K562 (cell line): ENCODE measurements at regions not wholly inside any gene's neighbourhood (a gene's known extent, or its start where the extent isn't known, plus 50 kb on each side); places are given as distances from the start of the nearest gene placed in this dataset.

Source experiments
- BACH1 ChIP-seq: fragments of 200-800 bp; sonication (Bioruptor generic); IDR thresholded peaks from 2 replicates; pipeline ENCODE4 v1.6.1; 2016; ENCODE audit warnings: missing genetic modification characterization, missing compliant biosample characterization
- DDX20 ChIP-seq: fragments of 450-650 bp; IDR thresholded peaks from 2 replicates; pipeline ENCODE4 v1.6.1; 2016; ENCODE audit warnings: missing genetic modification characterization, low read depth, mild to moderate bottlenecking, missing compliant biosample characterization, moderate library complexity
- FIP1L1 ChIP-seq: fragments of 200-400 bp; formaldehyde crosslinking; IDR thresholded peaks from 2 replicates; pipeline ENCODE4 v1.6.1; 2018; ENCODE audit warnings: mild to moderate bottlenecking, low read depth, low read length; ENCODE audit not compliant: poor library complexity, severe bottlenecking
- FOS ChIP-seq: IDR thresholded peaks from 3 replicates; pipeline ENCODE4 v1.6.1; 2011; ENCODE audit not compliant: insufficient read length; ENCODE audit errors: extremely low read depth
- JUN ChIP-seq, 2 experiments: sonication (generic) in 1 of 2; formaldehyde crosslinking in 1 of 2; IDR thresholded peaks; 2 replicates each; pipeline versions ENCODE4 v1.6.1 to v1.8.0; 2012 to 2022; ENCODE audit warnings: borderline replicate concordance in 2 of 2, mild to moderate bottlenecking in 2 of 2, improper control_type of control experiment in 1 of 2, low read depth in 1 of 2, low read length in 1 of 2, missing genetic modification reagents in 1 of 2
- LCOR ChIP-seq: sonication (generic); formaldehyde crosslinking; IDR thresholded peaks from 2 replicates; pipeline ENCODE4 v1.8.0; 2022; ENCODE audit warnings: mild to moderate bottlenecking, missing genetic modification reagents
- MCM7 ChIP-seq, 2 experiments: fragments of 450-650 bp; IDR thresholded peaks; 2 replicates each; pipeline ENCODE4 v1.6.1; 2016 to 2018
- MEF2A ChIP-seq: IDR thresholded peaks from 2 replicates; pipeline ENCODE4 v1.6.1; 2011; ENCODE audit warnings: low read depth, mild to moderate bottlenecking, low read length, moderate library complexity; ENCODE audit not compliant: control insufficient read depth
- MIER1 ChIP-seq: fragments of 450-650 bp; IDR thresholded peaks from 2 replicates; pipeline ENCODE4 v1.6.1; 2016; ENCODE audit warnings: antibody characterized with exemption, mild to moderate bottlenecking, low read depth
- NCOA2 ChIP-seq, 2 experiments: fragments of 450-650 bp; IDR thresholded peaks; 2 replicates each; pipeline ENCODE4 v1.6.1; 2018; ENCODE audit warnings: mild to moderate bottlenecking in 2 of 2, moderate library complexity in 1 of 2; ENCODE audit not compliant: partially characterized antibody in 2 of 2
- NCOA4 ChIP-seq: fragments of 450-650 bp; IDR thresholded peaks from 2 replicates; pipeline ENCODE4 v1.6.1; 2018; ENCODE audit warnings: mild to moderate bottlenecking; ENCODE audit not compliant: partially characterized antibody
- NEUROD1 ChIP-seq: fragments of 150-350 bp; IDR thresholded peaks from 2 replicates; pipeline ENCODE4 v1.6.1; 2014; ENCODE audit warnings: borderline replicate concordance, low read length, low read depth; ENCODE audit not compliant: partially characterized antibody
- NR2F6 ChIP-seq: fragments of 450-650 bp; formaldehyde crosslinking; IDR thresholded peaks from 2 replicates; pipeline ENCODE4 v1.4.0; 2020; ENCODE audit warnings: mild to moderate bottlenecking
- RBM17 ChIP-seq: fragments of 200-400 bp; formaldehyde crosslinking; IDR thresholded peaks from 2 replicates; pipeline ENCODE4 v1.6.1; 2017; ENCODE audit warnings: low read depth, mild to moderate bottlenecking, low read length, borderline replicate concordance
- RHOXF2B ChIP-seq: fragments of 250-450 bp; sonication (Bioruptor Pico); conservative IDR thresholded peaks from 2 replicates; pipeline ENCODE4 v1.5.1; 2021
- TCF3 ChIP-seq: sonication (generic); formaldehyde crosslinking; IDR thresholded peaks from 2 replicates; pipeline ENCODE4 v1.4.0; 2020; ENCODE audit warnings: mild to moderate bottlenecking, missing genetic modification reagents
- WHSC1 ChIP-seq: IDR thresholded peaks from one replicate; pipeline ENCODE4 v1.6.1; 2012; ENCODE audit warnings: low read length, control low read depth, inconsistent platforms
- ZNF699 ChIP-seq: fragments of 250-450 bp; sonication (Bioruptor Pico); IDR thresholded peaks from 2 replicates; pipeline ENCODE4 v1.8.0; 2021; ENCODE audit warnings: mild to moderate bottlenecking, moderate library complexity; ENCODE audit not compliant: insufficient replicate concordance
- TF ChIP-seq, protein P1 (sequence below): sonication (generic); formaldehyde crosslinking; IDR thresholded peaks from 2 replicates; pipeline ENCODE4 v1.8.0; 2023; ENCODE audit warnings: mild to moderate bottlenecking, missing genetic modification reagents
- TF ChIP-seq, protein P2 (sequence below): fragments of 450-650 bp; conservative IDR thresholded peaks from 2 replicates; pipeline ENCODE4 v1.6.1; 2016; ENCODE audit warnings: missing genetic modification characterization, low read depth, mild to moderate bottlenecking, missing compliant biosample characterization, moderate library complexity
- TF ChIP-seq, protein P3 (sequence below): fragments of 200-800 bp; sonication (Bioruptor generic); IDR thresholded peaks from 2 replicates; pipeline ENCODE4 v1.6.1; 2016; ENCODE audit warnings: missing genetic modification characterization, missing compliant biosample characterization

DNA sequence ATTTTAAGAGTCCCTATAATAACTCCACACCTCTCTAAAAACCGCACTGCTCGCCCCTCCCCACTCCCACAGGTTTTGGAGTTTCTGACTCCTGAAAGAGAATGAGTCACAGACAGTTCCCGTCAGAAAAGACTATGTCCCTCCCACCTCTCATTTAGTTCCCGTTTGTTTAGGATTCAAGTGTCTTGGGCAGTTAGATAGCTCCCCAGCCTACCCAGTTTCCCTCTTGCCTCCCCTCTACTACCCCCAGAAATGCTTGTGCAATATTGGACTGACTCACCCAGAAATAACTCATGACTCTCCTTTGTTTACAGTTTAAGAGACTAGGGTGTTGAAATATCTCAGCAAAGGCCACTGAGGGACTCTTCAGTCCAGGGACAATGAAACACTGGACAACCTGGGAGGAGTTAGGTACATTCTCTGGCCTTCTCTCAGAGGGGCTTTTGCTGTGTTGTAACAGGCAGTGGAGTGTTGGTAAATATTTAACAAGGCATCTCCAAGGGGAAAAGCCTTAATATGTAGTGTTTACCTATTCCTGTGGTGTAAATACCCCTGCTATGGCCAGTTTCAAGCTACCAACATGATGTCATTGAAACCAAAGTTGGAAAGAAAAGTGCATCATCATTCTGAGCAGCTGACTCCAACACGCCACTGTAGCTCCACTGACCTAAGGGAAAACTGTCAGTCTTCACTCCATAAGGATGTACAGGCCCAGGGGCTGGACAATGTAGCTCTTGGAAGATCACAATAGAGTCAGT lies 96.1 kb upstream of the CHD2 start (continued):
- TF ChIP-seq, protein P1, sequence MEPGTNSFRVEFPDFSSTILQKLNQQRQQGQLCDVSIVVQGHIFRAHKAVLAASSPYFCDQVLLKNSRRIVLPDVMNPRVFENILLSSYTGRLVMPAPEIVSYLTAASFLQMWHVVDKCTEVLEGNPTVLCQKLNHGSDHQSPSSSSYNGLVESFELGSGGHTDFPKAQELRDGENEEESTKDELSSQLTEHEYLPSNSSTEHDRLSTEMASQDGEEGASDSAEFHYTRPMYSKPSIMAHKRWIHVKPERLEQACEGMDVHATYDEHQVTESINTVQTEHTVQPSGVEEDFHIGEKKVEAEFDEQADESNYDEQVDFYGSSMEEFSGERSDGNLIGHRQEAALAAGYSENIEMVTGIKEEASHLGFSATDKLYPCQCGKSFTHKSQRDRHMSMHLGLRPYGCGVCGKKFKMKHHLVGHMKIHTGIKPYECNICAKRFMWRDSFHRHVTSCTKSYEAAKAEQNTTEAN: no peak
- TF ChIP-seq WHSC1 (no peak), NCOA4 (no peak), JUN (IDR thresholded peaks at IDR 0.05; ENCODE audit: borderline replicate concordance, low read depth, low read length) (peak; percentile 93), JUN (CRISPR knock-in tag; IDR thresholded peaks at IDR 0.05; ENCODE audit: borderline replicate concordance) (peak; percentile 99), RHOXF2B (CRISPR knock-in tag) (no peak), NR2F6 (no peak), MCM7 (IDR thresholded peaks at IDR 0.05) (no peak), LCOR (CRISPR knock-in tag) (no peak; the same call in 1 of the 2 replicates), FIP1L1 (no peak), NCOA2 (IDR thresholded peaks at IDR 0.05; ENCODE audit: partially characterized antibody in 2 of 2) (peak in 1 of 2 experiments; percentile 42), ZNF699 (CRISPR knock-in tag) (no peak), BACH1 (tag) (peak; percentile 87), MEF2A (peak; percentile 99), RBM17 (no peak), DDX20 (tag) (peak; percentile 57; the same call in 1 of the 2 replicates), NEUROD1 (peak; percentile 87), TCF3 (CRISPR knock-in tag) (peak; percentile 52), MIER1 (no peak), FOS (peak; percentile 37)
- TF ChIP-seq, protein P2, sequence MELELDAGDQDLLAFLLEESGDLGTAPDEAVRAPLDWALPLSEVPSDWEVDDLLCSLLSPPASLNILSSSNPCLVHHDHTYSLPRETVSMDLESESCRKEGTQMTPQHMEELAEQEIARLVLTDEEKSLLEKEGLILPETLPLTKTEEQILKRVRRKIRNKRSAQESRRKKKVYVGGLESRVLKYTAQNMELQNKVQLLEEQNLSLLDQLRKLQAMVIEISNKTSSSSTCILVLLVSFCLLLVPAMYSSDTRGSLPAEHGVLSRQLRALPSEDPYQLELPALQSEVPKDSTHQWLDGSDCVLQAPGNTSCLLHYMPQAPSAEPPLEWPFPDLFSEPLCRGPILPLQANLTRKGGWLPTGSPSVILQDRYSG (tag): peak; percentile 78; the same call in 1 of the 2 replicates
- TF ChIP-seq, protein P3, sequence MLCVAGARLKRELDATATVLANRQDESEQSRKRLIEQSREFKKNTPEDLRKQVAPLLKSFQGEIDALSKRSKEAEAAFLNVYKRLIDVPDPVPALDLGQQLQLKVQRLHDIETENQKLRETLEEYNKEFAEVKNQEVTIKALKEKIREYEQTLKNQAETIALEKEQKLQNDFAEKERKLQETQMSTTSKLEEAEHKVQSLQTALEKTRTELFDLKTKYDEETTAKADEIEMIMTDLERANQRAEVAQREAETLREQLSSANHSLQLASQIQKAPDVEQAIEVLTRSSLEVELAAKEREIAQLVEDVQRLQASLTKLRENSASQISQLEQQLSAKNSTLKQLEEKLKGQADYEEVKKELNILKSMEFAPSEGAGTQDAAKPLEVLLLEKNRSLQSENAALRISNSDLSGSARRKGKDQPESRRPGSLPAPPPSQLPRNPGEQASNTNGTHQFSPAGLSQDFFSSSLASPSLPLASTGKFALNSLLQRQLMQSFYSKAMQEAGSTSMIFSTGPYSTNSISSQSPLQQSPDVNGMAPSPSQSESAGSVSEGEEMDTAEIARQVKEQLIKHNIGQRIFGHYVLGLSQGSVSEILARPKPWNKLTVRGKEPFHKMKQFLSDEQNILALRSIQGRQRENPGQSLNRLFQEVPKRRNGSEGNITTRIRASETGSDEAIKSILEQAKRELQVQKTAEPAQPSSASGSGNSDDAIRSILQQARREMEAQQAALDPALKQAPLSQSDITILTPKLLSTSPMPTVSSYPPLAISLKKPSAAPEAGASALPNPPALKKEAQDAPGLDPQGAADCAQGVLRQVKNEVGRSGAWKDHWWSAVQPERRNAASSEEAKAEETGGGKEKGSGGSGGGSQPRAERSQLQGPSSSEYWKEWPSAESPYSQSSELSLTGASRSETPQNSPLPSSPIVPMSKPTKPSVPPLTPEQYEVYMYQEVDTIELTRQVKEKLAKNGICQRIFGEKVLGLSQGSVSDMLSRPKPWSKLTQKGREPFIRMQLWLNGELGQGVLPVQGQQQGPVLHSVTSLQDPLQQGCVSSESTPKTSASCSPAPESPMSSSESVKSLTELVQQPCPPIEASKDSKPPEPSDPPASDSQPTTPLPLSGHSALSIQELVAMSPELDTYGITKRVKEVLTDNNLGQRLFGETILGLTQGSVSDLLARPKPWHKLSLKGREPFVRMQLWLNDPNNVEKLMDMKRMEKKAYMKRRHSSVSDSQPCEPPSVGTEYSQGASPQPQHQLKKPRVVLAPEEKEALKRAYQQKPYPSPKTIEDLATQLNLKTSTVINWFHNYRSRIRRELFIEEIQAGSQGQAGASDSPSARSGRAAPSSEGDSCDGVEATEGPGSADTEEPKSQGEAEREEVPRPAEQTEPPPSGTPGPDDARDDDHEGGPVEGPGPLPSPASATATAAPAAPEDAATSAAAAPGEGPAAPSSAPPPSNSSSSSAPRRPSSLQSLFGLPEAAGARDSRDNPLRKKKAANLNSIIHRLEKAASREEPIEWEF: peak; percentile 68; the same call in 1 of the 2 replicates
